Keratinocyte (primary cell): ENCODE measurements at regions not wholly inside any gene's neighbourhood (a gene's known extent, or its start where the extent isn't known, plus 50 kb on each side); places are given as distances from the start of the nearest gene placed in this dataset.

ENCODE experiments used
- CTCF ChIP-seq, 3 experiments: IDR thresholded peaks in 1 of 3; conservative IDR thresholded peaks in 1 of 3; optimal IDR thresholded peaks in 1 of 3; 2 replicates in 2 of 3; 3 replicates in 1 of 3; pipeline versions ENCODE3 to v1.5.1; 2011; ENCODE audit warnings: low read length in 3 of 3, mild to moderate bottlenecking in 3 of 3, moderate library complexity in 2 of 3, control low read depth in 1 of 3, inconsistent platforms in 1 of 3; ENCODE audit not compliant: insufficient read depth in 2 of 3; ENCODE audit errors: extremely low read depth in 1 of 3
- EZH2 ChIP-seq: IDR thresholded peaks from one replicate; pipeline ENCODE4 v1.6.1; 2012; ENCODE audit warnings: inconsistent platforms, mild to moderate bottlenecking, low read length, moderate library complexity

DNA sequence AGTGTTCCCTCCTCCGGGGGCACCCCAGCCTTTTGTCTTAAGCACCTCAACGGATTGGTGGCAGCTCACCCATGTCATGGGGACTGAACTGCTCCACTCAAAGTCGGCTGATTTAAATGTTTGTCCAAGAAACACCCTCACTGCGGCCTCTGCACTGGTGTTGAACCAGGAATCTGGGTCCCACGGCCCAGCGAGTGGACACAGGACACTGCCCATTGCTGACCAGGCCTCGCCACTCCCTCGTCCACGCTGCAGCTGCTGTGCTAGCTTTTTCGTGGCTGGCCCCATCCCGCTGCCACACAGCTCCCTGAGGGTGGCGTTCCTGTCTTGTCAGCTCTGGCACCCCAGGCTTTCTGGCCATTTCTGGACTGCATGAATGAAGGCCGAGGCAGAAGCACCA is 646.2 kb downstream of the BRD1 start:
- no peak for TF ChIP-seq CTCF (optimal IDR thresholded peaks at IDR 0.05 in 1 of 3, IDR thresholded peaks at IDR 0.05 in 1 of 3, conservative IDR thresholded peaks at IDR 0.05 in 1 of 3; ENCODE audit: extremely low read depth in 1 of 3, insufficient read depth in 2 of 3, low read length in 3 of 3)
- no peak for TF ChIP-seq EZH2
